HG02973 (cell line): ENCODE measurements at regions not wholly inside any gene's neighbourhood (a gene's known extent, or its start where the extent isn't known, plus 50 kb on each side); places are given as distances from the start of the nearest gene placed in this dataset.

ENCODE experiments used
- ATAC-seq: cut with Tn5 transposase; IDR thresholded peaks from one replicate; pipeline ENCODE4 v1.9.1; 2021; ENCODE audit warnings: moderate library complexity; ENCODE audit not compliant: unreplicated experiment

DNA sequence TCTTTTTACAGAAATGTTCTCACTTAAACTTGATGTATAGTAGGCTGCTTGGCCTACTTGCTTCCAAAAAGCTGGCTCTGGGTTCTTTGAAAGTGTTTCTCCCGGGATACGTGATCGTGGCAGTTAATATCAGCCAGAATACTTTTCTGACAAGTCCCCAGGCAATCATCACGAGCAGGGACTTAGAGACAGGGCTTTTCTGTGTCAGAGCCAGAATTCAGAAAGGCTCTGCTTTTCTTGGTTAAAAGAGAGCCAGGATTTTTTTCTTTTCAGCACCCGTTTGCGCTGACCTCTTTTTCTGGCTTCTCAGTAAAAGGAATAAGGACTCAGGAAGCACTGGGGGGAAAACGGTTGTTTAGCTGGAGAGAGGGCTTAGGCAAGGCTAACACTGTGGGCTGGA lies 57.8 kb upstream of the ARHGAP5 start:
- no peak for ATAC-seq

DNA sequence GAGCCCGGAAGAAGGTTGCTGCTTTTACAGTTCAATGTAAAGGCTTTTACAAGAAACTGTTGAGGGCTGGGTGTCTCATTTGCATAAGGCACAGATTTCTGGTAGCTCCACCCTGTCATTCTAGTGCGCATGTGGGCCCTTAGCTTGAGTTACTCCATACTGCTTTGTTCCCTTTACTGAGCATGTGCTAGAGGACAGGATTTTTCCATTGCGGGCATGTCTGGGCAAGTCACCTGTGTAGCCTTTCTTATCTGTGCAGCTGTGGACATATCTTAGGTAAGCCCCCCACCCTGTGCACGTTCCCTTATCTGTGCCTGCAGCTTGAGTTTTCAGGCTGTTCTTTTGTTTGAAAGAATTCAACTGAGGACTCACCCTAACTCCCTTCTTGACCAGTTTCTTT lies 56.2 kb upstream of the ARHGAP5 start:
- ATAC-seq, result no peak

DNA sequence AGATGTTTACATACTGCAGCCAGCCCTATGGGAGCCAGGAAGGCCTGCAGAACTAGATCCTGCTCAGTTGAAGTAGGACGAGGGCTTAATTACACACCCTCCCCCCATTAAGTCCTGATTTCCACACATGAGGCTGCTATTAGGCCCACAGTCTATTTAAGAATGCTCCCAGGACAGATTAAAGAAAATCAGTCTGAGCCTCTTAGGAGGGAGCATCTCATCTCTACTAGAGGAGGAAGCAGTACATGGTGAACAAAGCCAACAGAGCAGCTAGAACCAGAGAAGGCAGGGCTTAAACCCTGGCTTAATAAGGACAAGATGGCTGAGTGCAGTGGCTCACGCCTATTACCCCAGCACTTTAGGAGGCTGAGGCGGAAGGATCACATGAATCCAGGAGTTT lies 55.8 kb upstream of the ARHGAP5 start:
- no peak for ATAC-seq

DNA sequence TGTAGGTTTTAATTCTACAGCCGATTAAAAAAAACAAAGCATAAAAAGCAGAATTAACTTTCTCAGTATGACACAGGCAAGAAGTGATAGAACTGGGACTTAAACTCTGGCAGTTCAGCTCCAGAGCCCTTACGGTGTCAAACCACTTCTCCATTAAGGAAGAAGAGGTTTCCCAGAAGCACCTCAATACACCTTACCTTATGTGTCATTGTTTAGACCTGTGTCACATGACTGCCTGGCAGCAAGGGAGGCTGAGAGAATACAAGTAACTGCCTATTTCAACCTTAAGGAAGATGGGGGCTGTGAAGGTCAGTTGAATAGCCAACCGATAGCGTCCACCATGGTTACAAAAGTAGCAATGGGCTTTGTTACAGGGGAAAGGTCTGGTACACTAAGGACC lies 54.6 kb upstream of the ARHGAP5 start:
- no peak for ATAC-seq

DNA sequence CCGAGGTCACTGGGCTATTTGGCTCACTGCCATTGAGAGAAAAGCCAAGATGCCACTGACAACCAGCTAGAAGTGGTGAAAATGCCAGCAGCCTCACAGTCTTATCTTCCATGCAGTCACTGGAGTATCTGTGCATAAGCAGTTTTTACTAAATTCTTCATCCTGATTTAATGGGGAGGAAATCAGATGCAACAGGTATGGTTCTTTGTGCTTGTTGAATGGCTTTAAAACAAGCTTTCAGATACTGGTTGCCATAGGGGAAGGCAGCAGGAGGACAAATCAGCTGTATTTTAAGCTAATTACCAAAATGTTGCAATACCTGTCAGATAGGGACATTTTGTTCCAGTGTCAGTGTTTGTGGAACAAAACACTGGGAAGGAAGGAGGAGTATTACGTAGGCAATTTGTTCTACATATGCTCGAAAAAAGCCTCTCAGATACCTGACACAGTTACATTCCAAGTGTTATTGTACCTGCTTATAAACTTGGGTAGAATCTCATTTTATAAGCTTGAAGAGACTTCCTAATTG lies 54.1 kb upstream of the ARHGAP5 start:
- ATAC-seq, result no peak

DNA sequence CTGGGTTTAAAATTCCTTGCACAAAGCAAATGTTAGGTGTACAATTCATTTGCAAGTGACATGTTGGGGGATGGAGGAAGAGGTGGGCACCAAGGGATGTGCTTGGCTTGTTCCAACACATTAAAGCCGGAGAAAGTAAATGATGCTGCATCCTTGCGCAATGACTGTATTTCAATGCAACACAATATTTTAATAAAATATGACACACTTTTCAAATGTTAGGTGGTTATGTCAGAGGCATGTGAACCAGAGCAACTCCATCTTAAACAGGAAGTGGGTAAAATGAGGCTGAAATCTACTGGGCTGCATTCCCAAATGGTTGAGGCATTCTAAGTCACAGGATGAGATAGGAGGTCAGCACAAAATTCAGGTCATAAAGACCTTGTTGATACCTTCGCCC lies 53.6 kb upstream of the ARHGAP5 start:
- ATAC-seq, result no peak

DNA sequence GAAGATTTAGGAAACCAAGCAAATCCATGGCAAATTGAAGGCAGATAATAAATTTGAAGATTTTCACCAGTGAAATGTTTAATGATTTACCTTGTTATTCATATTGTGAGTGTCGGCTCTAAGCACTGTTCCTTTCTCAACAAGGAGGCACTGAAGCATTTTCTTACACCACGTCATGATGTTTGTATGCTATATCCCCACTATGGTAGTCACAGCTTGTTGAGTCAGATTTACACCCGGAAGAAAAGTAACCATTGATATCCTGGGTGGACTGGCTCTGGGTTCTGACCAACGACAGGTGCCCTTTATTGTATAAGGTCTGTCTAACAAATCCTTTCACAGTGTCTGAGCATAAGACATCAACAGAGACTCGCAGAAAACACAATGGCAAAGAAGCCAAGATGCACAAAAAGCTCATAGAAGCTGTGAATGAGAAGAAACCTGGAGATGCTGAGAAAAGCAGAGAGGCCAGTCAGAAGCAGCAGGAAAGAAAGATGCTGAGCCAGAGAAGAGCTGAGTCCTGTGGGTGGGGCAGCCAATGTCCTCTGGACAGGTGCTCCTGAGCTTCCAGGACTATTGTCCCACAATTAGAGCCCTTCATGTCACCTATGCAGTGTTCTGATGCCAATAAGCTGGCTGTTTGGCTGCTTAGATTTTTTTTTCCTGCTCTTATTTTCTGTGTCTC lies 49.7 kb upstream of the ARHGAP5 start:
- no peak for ATAC-seq
